Hepatocyte (in vitro differentiated cells): ENCODE measurements at regions not wholly inside any gene's neighbourhood (a gene's known extent, or its start where the extent isn't known, plus 50 kb on each side); places are given as distances from the start of the nearest gene placed in this dataset.

Source experiments
- DNase-seq: peaks from one replicate; pipeline ENCODE4 v3.0.0-alpha.2; 2016; ENCODE audit warnings: low spot score
- H2AFZ ChIP-seq: fragments of 200-600 bp; sonication (generic); 2 replicates; pipeline ENCODE4 v1.6.0; 2016; ENCODE audit warnings: antibody characterized with exemption, mild to moderate bottlenecking
- H3K27ac ChIP-seq: fragments of 200-600 bp; sonication (generic); 2 replicates; pipeline ENCODE4 v1.5.1; 2016; ENCODE audit warnings: mild to moderate bottlenecking
- H3K27me3 ChIP-seq: fragments of 200-600 bp; sonication (generic); 2 replicates; pipeline ENCODE4 v1.6.1; 2016
- H3K36me3 ChIP-seq: fragments of 200-600 bp; sonication (generic); replicated peaks from 2 replicates; pipeline ENCODE4 v1.5.1; 2016; ENCODE audit warnings: low read depth; ENCODE audit not compliant: insufficient read depth
- H3K4me1 ChIP-seq: fragments of 200-600 bp; sonication (generic); 2 replicates; pipeline ENCODE4 v1.5.1; 2016; ENCODE audit warnings: mild to moderate bottlenecking, moderate library complexity; ENCODE audit not compliant: insufficient read depth
- H3K4me2 ChIP-seq: fragments of 200-600 bp; sonication (generic); 2 replicates; pipeline ENCODE4 v1.6.0; 2016
- H3K4me3 ChIP-seq: fragments of 200-600 bp; sonication (generic); 2 replicates; pipeline ENCODE4 v1.5.1; 2016; ENCODE audit warnings: mild to moderate bottlenecking
- H3K79me2 ChIP-seq: fragments of 200-600 bp; sonication (generic); 2 replicates; pipeline ENCODE4 v1.6.0; 2017; ENCODE audit warnings: mild to moderate bottlenecking
- H3K9me2 ChIP-seq: fragments of 200-600 bp; sonication (generic); replicated peaks from 2 replicates; pipeline ENCODE4 v1.6.0; 2017; ENCODE audit warnings: mild to moderate bottlenecking; ENCODE audit not compliant: insufficient read depth
- H3K9me3 ChIP-seq: fragments of 200-600 bp; sonication (generic); 2 replicates; pipeline ENCODE4 v1.5.1; 2016; ENCODE audit warnings: low read depth, mild to moderate bottlenecking
- H4K20me1 ChIP-seq: fragments of 200-600 bp; sonication (generic); 2 replicates; pipeline ENCODE4 v1.6.0; 2016; ENCODE audit warnings: mild to moderate bottlenecking; ENCODE audit not compliant: insufficient read depth, poor library complexity, severe bottlenecking
- EZH2 ChIP-seq: fragments of 200-600 bp; sonication (generic); IDR thresholded peaks from 2 replicates; pipeline ENCODE4 v1.6.1; 2016; ENCODE audit warnings: antibody characterized with exemption, mild to moderate bottlenecking, borderline replicate concordance
- EZH2phosphoT487 ChIP-seq: fragments of 200-600 bp; sonication (generic); IDR thresholded peaks from one replicate; pipeline ENCODE4 v1.6.1; 2018; ENCODE audit warnings: antibody characterized with exemption, mild to moderate bottlenecking, low read depth, moderate library complexity; ENCODE audit not compliant: unreplicated experiment, severe bottlenecking
- WGBS: methylation state at CpG from one replicate; pipeline ENCODE4 v1.1.6; 2016; ENCODE audit warnings: low lambda C conversion rate; ENCODE audit errors: missing lambda C conversion rate; 5-methylcytosine and 5-hydroxymethylcytosine counted together
- TF ChIP-seq, protein P1 (sequence below): fragments of 200-600 bp; sonication (generic); IDR thresholded peaks from 2 replicates; pipeline ENCODE4 v1.5.1; 2016; ENCODE audit warnings: antibody characterized with exemption, mild to moderate bottlenecking; ENCODE audit not compliant: poor library complexity

DNA sequence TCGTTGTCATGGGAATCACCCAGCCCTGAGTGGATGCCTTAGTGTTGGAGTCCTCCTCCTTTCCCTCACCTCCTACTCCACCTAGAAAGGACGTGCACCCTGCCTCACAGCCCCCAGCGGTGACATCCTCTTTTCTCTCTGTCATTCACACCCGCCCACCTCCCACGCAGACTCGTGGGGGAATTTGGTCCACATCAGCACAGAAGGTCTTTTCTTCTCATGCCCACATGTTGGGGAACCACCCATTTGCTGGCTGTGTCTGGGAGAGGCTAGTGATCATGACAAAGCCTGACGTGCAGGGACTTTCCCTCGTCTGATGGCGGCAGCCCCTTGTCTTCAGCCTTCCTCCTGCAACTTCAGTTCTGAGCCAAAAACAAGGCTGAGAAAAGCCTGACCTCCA is 96.0 kb upstream of the CNKSR3 start:
- H3K79me2 ChIP-seq: no peaks in the 10 kb centered on the region
- no peak for DNase-seq
- H3K36me3 ChIP-seq: no peaks in the 10 kb centered on the region
- no peak overlapping the region for H2AFZ ChIP-seq
- H3K27ac ChIP-seq: no peak overlapping the region
- no peaks in the 10 kb centered on the region for H3K27me3 ChIP-seq
- H3K9me3 ChIP-seq: no peaks in the 10 kb centered on the region
- WGBS: 89% methylated on average over 9 of the region's 9 CpGs
- no peaks in the 10 kb centered on the region for H3K9me2 ChIP-seq
- H3K4me1 ChIP-seq: no peaks in the 10 kb centered on the region
- H3K4me2 ChIP-seq: no peak overlapping the region
- H3K4me3 ChIP-seq: no peak overlapping the region
- TF ChIP-seq, protein P1, sequence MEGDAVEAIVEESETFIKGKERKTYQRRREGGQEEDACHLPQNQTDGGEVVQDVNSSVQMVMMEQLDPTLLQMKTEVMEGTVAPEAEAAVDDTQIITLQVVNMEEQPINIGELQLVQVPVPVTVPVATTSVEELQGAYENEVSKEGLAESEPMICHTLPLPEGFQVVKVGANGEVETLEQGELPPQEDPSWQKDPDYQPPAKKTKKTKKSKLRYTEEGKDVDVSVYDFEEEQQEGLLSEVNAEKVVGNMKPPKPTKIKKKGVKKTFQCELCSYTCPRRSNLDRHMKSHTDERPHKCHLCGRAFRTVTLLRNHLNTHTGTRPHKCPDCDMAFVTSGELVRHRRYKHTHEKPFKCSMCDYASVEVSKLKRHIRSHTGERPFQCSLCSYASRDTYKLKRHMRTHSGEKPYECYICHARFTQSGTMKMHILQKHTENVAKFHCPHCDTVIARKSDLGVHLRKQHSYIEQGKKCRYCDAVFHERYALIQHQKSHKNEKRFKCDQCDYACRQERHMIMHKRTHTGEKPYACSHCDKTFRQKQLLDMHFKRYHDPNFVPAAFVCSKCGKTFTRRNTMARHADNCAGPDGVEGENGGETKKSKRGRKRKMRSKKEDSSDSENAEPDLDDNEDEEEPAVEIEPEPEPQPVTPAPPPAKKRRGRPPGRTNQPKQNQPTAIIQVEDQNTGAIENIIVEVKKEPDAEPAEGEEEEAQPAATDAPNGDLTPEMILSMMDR: no peak
- TF ChIP-seq EZH2 (no peak), EZH2phosphoT487 (no peak)
- H4K20me1 ChIP-seq: no peaks in the 10 kb centered on the region

DNA sequence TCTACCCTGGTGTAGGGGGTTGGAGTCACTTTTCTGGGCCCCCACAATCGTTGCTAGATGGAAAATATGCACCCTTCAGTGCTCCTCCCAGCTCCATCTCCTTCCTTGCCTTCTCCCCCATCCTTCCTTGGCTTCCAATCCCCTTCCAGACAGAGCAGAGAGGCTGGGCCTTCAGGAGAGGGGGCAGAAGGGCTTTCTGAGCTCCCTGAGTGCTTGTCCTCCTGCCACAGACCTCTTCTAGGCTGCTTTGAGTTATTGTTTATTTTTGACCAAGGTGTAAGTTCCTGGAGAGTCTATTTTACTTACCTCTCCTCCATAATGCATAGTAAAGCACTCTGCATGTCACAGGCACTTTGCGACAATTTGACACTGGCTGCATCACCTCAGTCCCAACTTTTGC is 96.4 kb upstream of the CNKSR3 start:
- Histone ChIP-seq H3K27me3 (no peaks in the 10 kb centered on the region), H3K36me3 (no peaks in the 10 kb centered on the region), H2AFZ (no peak overlapping the region), H3K27ac (no peak overlapping the region), H3K4me3 (no peak overlapping the region), H3K4me1 (no peaks in the 10 kb centered on the region), H3K4me2 (no peak overlapping the region), H3K79me2 (no peaks in the 10 kb centered on the region), H3K9me3 (no peaks in the 10 kb centered on the region), H4K20me1 (no peaks in the 10 kb centered on the region), H3K9me2 (no peaks in the 10 kb centered on the region)
- TF ChIP-seq EZH2: no peak
- TF ChIP-seq EZH2phosphoT487: no peak
- TF ChIP-seq, protein P1: no peak
- WGBS: 86% methylated on average over 2 of the region's 2 CpGs
- no peak for DNase-seq

DNA sequence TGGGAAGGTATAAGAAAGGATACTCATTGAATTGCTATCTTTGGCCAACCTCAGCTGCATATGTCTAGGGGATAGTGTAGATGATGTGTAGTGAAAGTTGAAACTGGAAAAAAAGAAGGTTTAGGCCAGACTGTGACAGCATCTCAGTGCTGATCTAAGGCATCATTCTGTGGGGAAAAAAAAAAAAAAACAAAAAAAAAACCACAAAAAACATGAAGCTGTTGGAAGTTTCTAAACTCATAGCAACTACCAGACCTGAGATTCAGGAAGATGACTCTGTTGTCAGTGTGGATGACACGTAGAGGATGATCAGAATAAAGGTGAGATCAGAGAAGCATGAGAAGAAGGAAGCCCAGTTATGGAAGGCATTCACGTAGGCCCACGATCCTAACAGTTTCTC is 100.8 kb upstream of the CNKSR3 start:
- H2AFZ ChIP-seq: no peak overlapping the region
- 93% methylated on average over 3 of the region's 3 CpGs for WGBS
- TF ChIP-seq EZH2phosphoT487 (no peak), EZH2 (no peak)
- TF ChIP-seq, protein P1: no peak
- no peak overlapping the region for H3K4me3 ChIP-seq
- H3K27me3 ChIP-seq: no peaks in the 10 kb centered on the region
- H3K4me2 ChIP-seq: no peak overlapping the region
- H3K79me2 ChIP-seq: no peaks in the 10 kb centered on the region
- H3K36me3 ChIP-seq: no peaks in the 10 kb centered on the region
- no peaks in the 10 kb centered on the region for H3K4me1 ChIP-seq
- DNase-seq: no peak
- H4K20me1 ChIP-seq: no peaks in the 10 kb centered on the region
- H3K9me3 ChIP-seq: no peaks in the 10 kb centered on the region
- H3K9me2 ChIP-seq: no peaks in the 10 kb centered on the region
- no peak overlapping the region for H3K27ac ChIP-seq

DNA sequence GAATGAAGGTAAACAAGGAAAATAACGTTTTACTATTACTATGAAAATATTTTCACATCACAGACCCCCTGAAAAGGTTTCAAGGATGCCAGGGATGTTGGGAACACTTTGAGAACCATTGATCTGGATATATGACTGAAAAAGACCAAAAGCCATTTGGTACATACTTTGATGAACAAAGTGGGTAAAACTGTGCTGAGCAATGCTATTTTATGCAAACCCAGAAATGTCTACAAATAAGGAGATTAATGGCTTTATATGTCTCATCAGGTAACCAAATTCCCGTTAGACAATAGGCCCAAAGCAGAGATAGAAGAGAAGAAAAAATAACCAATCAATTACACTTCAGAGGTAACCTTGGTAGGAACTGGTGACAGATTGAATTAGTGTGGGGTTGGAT is 101.4 kb upstream of the CNKSR3 start:
- H3K27me3 ChIP-seq: no peaks in the 10 kb centered on the region
- H2AFZ ChIP-seq: no peak overlapping the region
- WGBS: 84% methylated on average over 2 of the region's 2 CpGs

More for the DNA sequence above, 101.4 kb upstream of the CNKSR3 start:
- Histone ChIP-seq H3K79me2 (no peaks in the 10 kb centered on the region), H3K4me2 (no peak overlapping the region), H3K4me3 (no peak overlapping the region), H3K27ac (no peak overlapping the region), H4K20me1 (no peaks in the 10 kb centered on the region), H3K36me3 (no peaks in the 10 kb centered on the region), H3K9me3 (no peaks in the 10 kb centered on the region), H3K9me2 (no peaks in the 10 kb centered on the region), H3K4me1 (no peaks in the 10 kb centered on the region)
- no peak for TF ChIP-seq EZH2phosphoT487
- TF ChIP-seq EZH2: no peak
- TF ChIP-seq, protein P1: no peak
- DNase-seq: no peak
